A673 (cell line): ENCODE measurements at regions not wholly inside any gene's neighbourhood (a gene's known extent, or its start where the extent isn't known, plus 50 kb on each side); places are given as distances from the start of the nearest gene placed in this dataset.

Experiments
- BruUV-seq: library from RNA; stranded (reverse); fragments of 400-500 nt; replicated peaks from 2 replicates; lab custom pipeline; 2021; lab: Mats Ljungman, UMichigan
- CTCF ChIA-PET: fragments of 300-600 bp; sonication (Branson Sonifier 250); formaldehyde crosslinking; loops from one replicate; lab custom pipeline; 2022; ENCODE audit warnings: antibody characterized with exemption; lab: Charles Lee
- POLR2A ChIA-PET: fragments of 300-600 bp; sonication (Branson Sonifier 250); formaldehyde crosslinking; loops from one replicate; lab custom pipeline; 2022; ENCODE audit warnings: antibody characterized with exemption; ENCODE audit not compliant: low non-redundant PET; lab: Charles Lee
- DNase-seq: peaks from one replicate; pipeline ENCODE4 v3.0.0-alpha.2; 2015; ENCODE audit warnings: low spot score
- H3K27ac ChIP-seq: fragments of 200-600 bp; sonication (generic); 2 replicates; pipeline ENCODE4 v1.5.1; 2016; ENCODE audit warnings: mixed run types, low read depth, mild to moderate bottlenecking, mixed read lengths, antibody characterized with exemption, low read length; ENCODE audit not compliant: poor library complexity, severe bottlenecking
- H3K27me3 ChIP-seq: fragments of 200-600 bp; sonication (generic); replicated peaks from 2 replicates; pipeline ENCODE4 v1.6.1; 2017; ENCODE audit warnings: mixed run types, low read depth, mild to moderate bottlenecking, mixed read lengths, antibody characterized with exemption, low read length; ENCODE audit not compliant: insufficient read depth, poor library complexity
- H3K36me3 ChIP-seq: fragments of 200-600 bp; sonication (generic); 2 replicates; pipeline ENCODE4 v1.6.1; 2016; ENCODE audit warnings: mixed run types, mild to moderate bottlenecking, mixed read lengths, antibody characterized with exemption, low read length; ENCODE audit not compliant: insufficient read depth, poor library complexity, severe bottlenecking
- H3K4me1 ChIP-seq: fragments of 200-600 bp; sonication (generic); 2 replicates; pipeline ENCODE4 v1.6.1; 2017; ENCODE audit warnings: mixed run types, mild to moderate bottlenecking, mixed read lengths, antibody characterized with exemption, low read length; ENCODE audit not compliant: insufficient read depth, poor library complexity, severe bottlenecking
- H3K4me3 ChIP-seq: fragments of 200-600 bp; sonication (generic); 2 replicates; pipeline ENCODE4 v1.5.1; 2016; ENCODE audit warnings: low read depth, mixed run types, mild to moderate bottlenecking, mixed read lengths, low read length; ENCODE audit not compliant: poor library complexity, severe bottlenecking
- H3K9me3 ChIP-seq: fragments of 200-600 bp; sonication (generic); 2 replicates; pipeline ENCODE4 v1.6.1; 2016; ENCODE audit warnings: mixed run types, low read depth, mild to moderate bottlenecking, mixed read lengths, antibody characterized with exemption, low read length; ENCODE audit not compliant: poor library complexity, severe bottlenecking
- EZH2 ChIP-seq: fragments of 200-600 bp; sonication (generic); IDR thresholded peaks from 2 replicates; pipeline ENCODE4 v1.6.1; 2017; ENCODE audit warnings: borderline replicate concordance, low read depth, mild to moderate bottlenecking, mixed read lengths, antibody characterized with exemption, low read length; ENCODE audit not compliant: poor library complexity, severe bottlenecking
- intact Hi-C: fragments of 100-400 bp; cut with micrococcal nuclease; formaldehyde crosslinking; loops from one replicate; pipeline ENCODE4 v1.10.0; 2022; ENCODE audit not compliant: unreplicated experiment
- TF ChIP-seq, protein P1 (sequence below): fragments of 300-800, 200-600 bp; sonication (generic); conservative IDR thresholded peaks from 2 replicates; pipeline ENCODE4 v1.5.1; 2017; ENCODE audit warnings: low read depth, mild to moderate bottlenecking, antibody characterized with exemption, low read length, moderate library complexity, mixed read lengths

DNA sequence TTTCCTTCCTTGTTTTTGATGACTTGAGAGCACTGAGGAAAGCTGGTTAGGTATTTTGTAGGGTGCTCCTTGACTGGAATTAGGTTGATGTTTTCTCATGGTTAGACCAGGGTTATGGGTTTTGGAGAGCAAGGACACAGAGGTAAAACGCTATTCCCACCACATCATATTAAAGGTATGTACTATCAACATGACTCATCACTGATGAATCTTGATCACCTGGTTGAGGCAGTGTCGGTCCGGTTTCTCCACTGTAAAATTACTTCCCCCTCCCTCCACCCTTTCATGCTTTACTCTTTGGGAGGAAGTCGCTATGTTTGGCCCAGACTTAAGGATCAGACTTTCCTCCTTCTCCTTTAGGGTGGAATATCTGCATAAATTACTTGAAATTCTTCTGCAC lies 201.6 kb downstream of the EDEM1 start:
- H3K4me1 ChIP-seq = no peaks in the 10 kb centered on the region
- no peaks in the 10 kb centered on the region for H3K9me3 ChIP-seq
- no peaks in the 10 kb centered on the region for H3K36me3 ChIP-seq
- H3K4me3 ChIP-seq = no peak overlapping the region
- H3K27me3 ChIP-seq = peaks cover 31% of the 10 kb centered on the region
- POLR2A ChIA-PET = no interaction called here
- intact Hi-C loops = no loop called here
- CTCF ChIA-PET = no interaction called here
- BruUV-seq = no TSS peak
- no peak for DNase-seq
- no peak for TF ChIP-seq EZH2
- TF ChIP-seq, protein P1, sequence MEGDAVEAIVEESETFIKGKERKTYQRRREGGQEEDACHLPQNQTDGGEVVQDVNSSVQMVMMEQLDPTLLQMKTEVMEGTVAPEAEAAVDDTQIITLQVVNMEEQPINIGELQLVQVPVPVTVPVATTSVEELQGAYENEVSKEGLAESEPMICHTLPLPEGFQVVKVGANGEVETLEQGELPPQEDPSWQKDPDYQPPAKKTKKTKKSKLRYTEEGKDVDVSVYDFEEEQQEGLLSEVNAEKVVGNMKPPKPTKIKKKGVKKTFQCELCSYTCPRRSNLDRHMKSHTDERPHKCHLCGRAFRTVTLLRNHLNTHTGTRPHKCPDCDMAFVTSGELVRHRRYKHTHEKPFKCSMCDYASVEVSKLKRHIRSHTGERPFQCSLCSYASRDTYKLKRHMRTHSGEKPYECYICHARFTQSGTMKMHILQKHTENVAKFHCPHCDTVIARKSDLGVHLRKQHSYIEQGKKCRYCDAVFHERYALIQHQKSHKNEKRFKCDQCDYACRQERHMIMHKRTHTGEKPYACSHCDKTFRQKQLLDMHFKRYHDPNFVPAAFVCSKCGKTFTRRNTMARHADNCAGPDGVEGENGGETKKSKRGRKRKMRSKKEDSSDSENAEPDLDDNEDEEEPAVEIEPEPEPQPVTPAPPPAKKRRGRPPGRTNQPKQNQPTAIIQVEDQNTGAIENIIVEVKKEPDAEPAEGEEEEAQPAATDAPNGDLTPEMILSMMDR = no peak
- no peak overlapping the region for H3K27ac ChIP-seq

DNA sequence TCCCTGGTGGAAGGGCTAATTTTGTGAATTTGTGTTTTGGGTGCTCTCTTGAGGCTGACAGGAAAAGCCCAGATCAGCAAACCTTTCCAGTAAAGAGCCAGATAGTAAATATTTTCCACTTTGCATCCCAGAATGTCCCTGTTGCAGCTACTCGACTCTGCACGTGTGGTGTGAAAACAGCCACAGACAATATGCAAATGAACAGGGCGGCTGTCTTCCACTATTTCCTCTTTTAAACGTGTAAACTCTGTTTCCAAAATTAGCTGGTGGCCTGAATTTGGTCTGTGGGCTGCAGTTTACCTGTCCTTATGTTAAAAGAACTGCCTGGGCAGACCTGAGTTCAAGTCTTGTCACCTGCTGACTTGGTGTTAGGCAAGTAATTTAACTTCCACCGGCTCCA lies 202.7 kb downstream of the EDEM1 start:
- Histone ChIP-seq H3K27ac (no peak overlapping the region), H3K27me3 (peaks cover 31% of the 10 kb centered on the region), H3K4me1 (no peaks in the 10 kb centered on the region), H3K36me3 (no peaks in the 10 kb centered on the region), H3K4me3 (no peak overlapping the region), H3K9me3 (no peaks in the 10 kb centered on the region)
- no peak for DNase-seq
- ChIA-PET CTCF (no interaction called here), POLR2A (no interaction called here)
- no TSS peak for BruUV-seq
- TF ChIP-seq EZH2 = no peak
- TF ChIP-seq, protein P1 = no peak
- intact Hi-C loops = no loop called here

DNA sequence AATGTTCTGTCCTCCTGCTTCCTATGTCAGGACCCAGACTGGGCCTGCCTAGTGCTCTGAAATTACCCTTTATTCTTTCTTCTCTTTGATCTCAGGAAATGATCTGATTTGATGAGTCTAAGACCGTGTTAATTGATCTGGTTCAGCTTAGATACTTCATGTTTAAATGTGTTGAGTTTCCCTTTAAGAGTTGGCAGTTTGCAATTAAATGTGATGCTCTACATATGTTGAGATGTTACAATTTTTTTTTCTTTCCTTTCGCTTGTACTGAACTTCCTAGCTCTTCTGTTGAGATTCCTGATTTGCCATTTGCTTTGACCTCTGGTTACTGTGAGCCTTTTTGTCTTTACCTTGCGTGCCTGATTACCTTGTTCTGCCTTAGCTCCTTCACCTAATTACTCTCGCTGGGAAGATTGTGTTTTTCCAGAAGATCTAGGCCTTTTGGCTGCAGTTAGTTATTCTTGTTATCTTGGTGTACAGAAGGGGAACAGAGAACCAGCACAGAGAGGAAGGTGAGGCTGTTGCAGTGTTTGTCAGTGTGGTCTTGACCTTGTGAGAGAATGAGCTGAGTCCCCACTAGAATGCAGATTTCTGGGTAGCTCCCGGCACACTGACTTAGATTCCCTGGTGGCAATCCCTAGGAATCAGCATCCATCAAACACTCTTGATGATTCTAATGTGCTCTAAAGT lies 203.6 kb downstream of the EDEM1 start:
- intact Hi-C loops = no loop called here
- H3K9me3 ChIP-seq = no peaks in the 10 kb centered on the region
- ChIA-PET CTCF (no interaction called here), POLR2A (no interaction called here)
- peaks cover 26% of the 10 kb centered on the region for H3K27me3 ChIP-seq
- no peaks in the 10 kb centered on the region for H3K36me3 ChIP-seq
- no peak for DNase-seq
- no peaks in the 10 kb centered on the region for H3K4me1 ChIP-seq
- H3K4me3 ChIP-seq = no peak overlapping the region
- BruUV-seq = no TSS peak
- no peak overlapping the region for H3K27ac ChIP-seq
- TF ChIP-seq, protein P1 = no peak
- TF ChIP-seq EZH2 = no peak
